ENCODE measurements at regions not wholly inside any gene's neighbourhood (a gene's known extent, or its start where the extent isn't known, plus 50 kb on each side); places are given as distances from the start of the nearest gene placed in this dataset.
"Not testable (repeated sequence)": the region's sequence is repeated elsewhere in the genome, so short reads cannot be mapped to it uniquely, and the experiment has no call there.

DNA sequence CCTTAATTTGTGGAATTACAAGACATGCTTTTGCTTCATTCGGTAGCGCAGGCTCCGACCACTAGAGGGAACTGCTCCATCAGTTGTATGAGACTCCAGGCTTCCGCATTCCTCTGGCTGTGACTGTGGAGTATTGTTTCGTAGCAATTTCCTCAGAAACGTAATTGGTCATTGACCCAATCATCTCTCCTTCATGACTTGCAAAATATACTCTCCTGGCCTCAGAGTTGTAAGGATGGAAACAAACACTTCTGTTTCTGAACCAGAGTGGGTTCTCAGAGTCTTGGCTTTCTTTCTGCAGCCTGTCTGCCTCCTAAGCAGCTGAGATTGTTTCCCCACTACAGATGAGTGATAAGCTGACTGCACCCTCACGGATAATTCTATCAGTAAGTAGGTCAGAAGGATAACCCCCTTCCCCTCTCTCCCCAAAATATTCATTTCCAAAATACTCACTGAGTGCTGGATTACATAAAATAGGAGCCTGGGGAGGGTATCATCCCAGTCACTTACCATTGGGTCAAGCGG, 146.8 kb upstream of the ZC3H12C start:
- DNase-seq, result peak; percentile 93

DNA sequence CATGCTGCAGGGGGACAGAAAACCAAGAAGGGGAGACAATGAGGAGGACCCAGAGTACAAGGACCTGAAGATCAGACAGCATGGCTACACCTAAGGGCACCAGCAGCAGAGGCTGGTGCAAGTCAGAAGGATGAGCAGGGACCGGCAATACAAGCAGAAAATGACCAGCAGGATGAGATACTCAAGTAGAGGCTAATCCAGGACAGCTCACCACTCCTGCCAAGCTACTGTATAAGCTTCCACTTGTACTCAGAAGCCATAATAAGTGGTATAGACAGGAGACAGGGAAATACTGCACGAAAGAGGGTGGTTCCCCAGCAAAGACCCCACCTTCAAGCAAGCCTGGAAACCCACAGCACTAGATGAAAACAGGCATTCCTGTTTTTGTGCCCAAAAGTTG, 138.7 kb upstream of the ZC3H12C start:
- no peak for DNase-seq

DNA sequence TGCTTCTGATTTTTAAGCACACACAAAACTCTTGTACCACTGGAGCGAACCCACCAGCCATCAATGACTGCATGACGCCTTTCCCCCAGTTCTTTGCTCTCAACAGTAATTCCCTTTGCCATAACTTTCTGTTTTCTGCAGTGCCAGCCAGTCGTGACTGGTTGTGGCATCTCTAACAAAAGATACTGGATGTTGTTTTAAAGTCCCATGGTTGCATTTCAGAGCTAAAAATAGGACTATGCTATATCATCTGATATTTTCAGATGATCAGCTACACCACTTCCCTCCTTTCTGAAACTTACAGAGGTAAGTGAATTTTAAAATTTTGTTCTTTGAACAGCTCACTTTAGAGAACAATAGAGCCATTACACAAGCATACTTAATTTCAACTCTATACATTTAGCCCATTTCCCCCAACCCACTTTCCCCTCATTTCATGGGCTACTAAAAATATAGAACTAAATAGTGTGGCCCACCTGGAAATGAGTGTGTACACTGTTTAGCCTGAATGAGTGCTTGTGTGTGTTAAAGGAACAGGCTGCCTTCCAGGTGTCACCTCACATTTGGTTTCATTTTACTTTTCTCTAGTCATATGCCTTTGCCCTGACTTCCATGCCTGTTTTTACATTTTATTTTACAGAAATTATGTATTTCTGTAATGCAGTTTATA, 136.9 kb upstream of the ZC3H12C start:
- DNase-seq, result no peak

GRCh38 chr11:109957000-109957399, 136.2 kb upstream of the ZC3H12C start:
- no peak for DNase-seq

- peak; percentile 8 for DNase-seq
These were observed 135.6 kb upstream of the ZC3H12C start for GRCh38 chr11:109957601-109958000.

- DNase-seq, result no peak
These were observed 134.9 kb upstream of the ZC3H12C start for GRCh38 chr11:109958131-109958820.

- no peak for DNase-seq
These were observed 134.4 kb upstream of the ZC3H12C start for GRCh38 chr11:109958821-109959166.

GRCh38 chr11:109960831-109961230, 132.4 kb upstream of the ZC3H12C start:
- DNase-seq, result peak; percentile 67

GRCh38 chr11:109961261-109961660, 131.9 kb upstream of the ZC3H12C start:
- DNase-seq, result no peak

- DNase-seq, result no peak
These were observed 130.1 kb upstream of the ZC3H12C start for GRCh38 chr11:109963101-109963500.

DNA sequence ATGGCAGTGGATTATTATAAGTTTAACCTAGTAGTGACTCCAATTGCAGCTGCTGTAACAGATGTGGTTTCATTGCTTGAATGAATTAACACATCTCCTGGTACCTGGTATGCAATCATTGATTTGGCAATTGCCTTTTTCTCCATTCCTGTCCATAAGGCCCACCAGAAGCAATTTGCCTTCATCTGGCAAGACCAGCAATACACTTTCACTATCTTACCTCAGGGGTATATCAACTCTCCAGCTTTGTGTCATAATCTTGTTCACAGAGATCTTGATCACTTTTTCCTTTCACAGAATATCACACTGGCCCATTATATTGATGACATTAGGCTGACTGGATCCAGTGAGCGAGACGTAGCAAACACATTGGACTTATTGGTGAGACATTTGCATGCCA, 128.7 kb upstream of the ZC3H12C start:
- no peak for DNase-seq

DNA sequence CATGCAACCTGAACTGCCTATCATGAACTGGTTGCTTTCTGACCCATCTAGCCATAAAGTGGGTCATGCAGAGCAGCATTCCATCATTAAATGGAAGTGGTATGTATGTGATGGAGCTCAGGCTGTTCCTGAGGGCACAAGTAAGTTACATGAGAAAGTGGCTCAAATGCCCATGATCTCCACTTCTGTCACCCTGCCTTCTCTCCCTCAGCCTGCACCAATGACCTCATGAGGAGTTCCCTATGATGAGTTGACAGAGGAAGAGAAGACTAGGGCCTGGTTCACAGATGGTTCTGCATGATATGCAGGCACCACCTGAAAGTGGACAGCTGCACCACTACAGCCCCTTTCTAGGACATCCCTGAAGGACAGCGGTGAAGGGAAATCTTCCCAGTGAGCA, 127.7 kb upstream of the ZC3H12C start:
- not testable (repeated sequence) for DNase-seq

DNA sequence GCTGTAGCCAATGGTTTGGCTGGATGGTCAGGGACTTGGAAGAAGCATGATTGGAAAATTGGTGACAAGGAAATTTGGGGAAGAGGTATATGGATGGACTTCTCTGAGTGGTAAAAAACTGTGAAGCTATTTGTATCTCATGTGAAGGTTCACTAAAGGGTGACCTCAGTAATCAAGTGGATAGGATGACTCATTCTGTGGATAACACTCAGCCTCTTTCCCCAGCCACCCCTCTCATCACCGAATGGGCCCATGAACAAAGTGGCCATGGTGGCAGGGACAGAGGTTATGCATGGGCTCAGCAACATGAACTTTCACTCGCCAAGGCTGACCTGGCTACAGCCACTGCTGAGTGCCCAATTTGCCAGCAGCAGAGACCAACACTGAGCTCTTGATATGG, 127.3 kb upstream of the ZC3H12C start:
- DNase-seq, result not testable (repeated sequence)

- not testable (repeated sequence) for DNase-seq
These were observed 126.1 kb upstream of the ZC3H12C start for GRCh38 chr11:109967136-109967535.

GRCh38 chr11:109968299-109968698, 124.9 kb upstream of the ZC3H12C start:
- no peak for DNase-seq

- no peak for DNase-seq
These were observed 124.4 kb upstream of the ZC3H12C start for GRCh38 chr11:109968781-109969180.

GRCh38 chr11:109970516-109971183, 122.5 kb upstream of the ZC3H12C start:
- DNase-seq, result no peak

GRCh38 chr11:109971184-109971523, 122.0 kb upstream of the ZC3H12C start:
- peak; percentile 80 for DNase-seq

DNA sequence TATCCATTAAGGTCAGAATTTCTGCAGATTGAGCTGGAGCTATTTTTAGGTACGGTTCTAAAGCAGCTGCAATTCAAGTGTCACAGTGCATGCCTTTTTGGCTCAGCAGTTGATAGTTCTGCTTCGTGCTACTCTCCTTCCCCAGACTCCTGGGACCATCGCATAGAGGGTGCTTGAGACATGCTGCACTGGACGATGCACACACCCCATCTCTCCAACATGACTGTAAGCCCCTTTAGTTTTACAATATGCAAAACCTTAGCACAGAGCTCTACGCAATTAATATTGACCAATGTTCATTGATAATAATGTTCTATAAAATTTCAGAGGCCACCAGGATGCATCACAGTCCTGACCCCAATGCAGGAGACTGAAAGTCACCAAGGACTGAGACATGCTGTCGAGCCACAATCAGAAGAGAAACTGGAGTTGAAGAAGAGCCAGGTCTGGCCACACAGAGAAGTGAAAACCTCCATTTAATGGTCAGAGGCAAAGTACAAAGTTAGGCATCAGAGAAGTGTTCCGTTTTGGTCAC, 120.9 kb upstream of the ZC3H12C start:
- no peak for DNase-seq

GRCh38 chr11:109972939-109973338, 120.3 kb upstream of the ZC3H12C start:
- no peak for DNase-seq

DNA sequence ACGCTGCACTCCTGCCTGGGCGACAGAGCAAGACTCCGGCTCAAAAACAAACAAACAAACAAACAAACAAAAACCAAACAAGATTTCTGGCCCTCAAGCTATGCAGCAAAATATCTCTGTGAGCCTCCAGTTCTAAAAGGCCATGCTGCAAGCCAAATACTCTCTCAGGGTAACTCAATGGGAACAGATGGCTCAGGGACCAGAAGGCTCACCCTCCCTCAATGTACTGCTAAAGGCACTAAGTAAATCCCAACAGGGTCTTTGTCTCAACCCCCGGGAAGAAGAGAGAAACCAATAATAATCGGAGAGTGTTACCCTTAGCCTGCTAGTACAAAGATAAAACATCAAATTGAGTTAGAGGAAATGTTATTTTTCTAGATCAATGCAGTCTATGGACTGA, 119.7 kb upstream of the ZC3H12C start:
- DNase-seq, result no peak

DNA sequence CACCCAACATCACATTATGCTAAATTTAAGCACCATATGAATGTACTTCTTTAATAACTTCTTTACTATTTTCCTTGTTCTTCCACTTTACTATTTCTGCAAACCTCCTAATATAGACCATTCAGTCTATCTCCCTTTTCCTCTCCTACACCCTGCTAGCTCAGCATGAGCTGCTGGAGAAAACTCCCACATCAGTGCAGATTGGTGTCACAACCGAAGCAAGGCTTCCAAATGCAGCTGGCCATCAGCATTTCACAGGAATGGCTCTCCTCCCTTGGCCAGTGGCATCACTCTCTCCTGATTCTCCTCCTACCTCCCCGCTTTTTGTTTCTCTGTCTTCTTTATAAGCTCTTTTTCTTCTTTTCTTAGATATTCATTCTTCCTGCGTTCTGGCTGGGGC, 118.7 kb upstream of the ZC3H12C start:
- no peak for DNase-seq

DNA sequence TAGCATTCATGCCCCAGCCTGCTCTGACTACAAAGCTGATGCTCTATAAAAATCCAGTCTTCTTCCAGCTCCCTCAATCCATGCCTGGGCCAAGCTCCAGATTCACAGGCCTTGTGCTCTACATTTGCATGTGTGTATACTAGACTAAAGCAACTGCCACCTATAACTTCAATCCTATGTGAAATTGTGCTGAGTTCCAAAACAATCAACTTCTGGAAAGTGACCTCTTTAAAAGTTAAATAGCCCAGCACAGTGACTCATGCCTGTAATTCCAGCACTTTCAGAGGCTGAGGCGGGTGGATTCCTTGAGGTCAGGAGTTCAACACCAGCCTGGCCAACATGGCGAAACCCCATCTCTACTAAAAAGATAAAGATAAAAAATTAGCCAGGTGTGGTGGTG, 114.3 kb upstream of the ZC3H12C start:
- no peak for DNase-seq
